ENCODE measurements at regions not wholly inside any gene's neighbourhood (a gene's known extent, or its start where the extent isn't known, plus 50 kb on each side); places are given as distances from the start of the nearest gene placed in this dataset.

DNA sequence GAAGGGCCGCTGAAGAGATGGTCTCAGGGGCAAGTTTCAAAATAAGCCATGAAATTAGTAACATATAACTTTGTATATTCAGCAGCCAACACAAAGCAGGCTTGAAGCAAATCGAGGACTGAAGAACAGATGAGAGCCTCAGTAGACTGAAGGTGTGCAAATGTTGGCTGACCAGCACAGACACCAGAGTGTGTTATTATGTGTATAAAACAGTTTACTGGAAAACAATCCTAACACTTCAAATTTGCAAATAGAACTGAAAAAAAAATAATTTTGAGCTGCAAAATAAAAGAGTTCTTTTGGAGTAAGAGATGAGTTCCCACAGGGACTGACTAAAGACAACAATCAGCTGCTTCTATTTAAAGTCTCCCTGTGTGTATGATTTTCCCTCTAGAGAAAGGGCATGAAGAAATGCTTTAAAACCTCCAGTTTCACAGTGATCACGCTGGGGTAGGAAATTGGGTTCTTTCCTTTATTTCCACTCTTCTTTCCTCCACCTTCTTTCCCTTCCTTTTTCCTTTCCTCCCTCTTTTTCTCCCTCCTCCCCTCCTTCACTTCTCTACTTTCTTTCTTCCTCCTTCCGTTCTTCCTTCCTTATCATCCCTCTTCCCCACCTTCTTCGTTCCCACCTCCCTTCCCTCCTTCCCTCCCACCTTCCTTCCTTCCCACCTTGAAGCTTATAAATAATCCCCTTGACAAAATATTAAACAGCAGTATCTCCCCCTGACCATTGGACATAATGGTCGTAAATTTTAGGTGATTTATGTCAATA is 383.9 kb upstream of the DCN start:
- no peak for DNase-seq

DNA sequence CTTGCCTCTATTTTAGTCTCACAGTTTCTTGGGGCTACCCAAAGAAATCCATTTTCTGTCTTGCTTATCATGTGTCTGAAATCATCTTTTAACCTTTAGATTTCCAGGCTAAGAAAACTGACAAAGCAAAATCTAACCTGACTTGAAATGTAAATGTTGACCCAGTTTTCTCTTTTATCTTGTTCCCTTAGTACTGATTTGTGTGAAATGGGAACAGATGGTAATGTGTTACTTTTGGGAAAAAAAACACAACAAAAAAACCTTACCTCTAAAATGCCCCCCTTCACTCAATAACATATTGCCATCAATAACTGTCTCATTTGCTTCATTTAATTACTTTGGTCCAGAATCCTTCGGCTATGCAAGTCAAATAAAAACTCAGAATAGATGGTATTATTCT is 383.2 kb upstream of the DCN start:
- DNase-seq: no peak

DNA sequence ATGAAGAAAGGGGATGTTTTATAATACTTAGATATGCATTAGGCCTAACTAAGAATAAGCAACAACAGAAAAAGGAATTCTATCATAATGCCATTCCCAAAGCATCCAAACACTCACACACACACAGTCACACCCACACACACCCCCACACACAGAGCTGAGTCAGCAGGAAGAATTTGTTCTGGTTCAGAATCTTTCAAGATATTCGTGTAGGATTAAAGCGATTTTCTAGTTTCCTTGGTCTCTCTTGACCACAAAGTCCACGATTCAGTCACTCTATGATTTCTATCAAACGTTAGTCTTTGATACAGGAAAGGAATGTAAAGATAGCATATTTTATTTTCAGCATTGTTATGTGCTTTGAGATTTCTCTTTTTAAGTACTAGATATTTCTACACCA is 382.6 kb upstream of the DCN start:
- DNase-seq: no peak

DNA sequence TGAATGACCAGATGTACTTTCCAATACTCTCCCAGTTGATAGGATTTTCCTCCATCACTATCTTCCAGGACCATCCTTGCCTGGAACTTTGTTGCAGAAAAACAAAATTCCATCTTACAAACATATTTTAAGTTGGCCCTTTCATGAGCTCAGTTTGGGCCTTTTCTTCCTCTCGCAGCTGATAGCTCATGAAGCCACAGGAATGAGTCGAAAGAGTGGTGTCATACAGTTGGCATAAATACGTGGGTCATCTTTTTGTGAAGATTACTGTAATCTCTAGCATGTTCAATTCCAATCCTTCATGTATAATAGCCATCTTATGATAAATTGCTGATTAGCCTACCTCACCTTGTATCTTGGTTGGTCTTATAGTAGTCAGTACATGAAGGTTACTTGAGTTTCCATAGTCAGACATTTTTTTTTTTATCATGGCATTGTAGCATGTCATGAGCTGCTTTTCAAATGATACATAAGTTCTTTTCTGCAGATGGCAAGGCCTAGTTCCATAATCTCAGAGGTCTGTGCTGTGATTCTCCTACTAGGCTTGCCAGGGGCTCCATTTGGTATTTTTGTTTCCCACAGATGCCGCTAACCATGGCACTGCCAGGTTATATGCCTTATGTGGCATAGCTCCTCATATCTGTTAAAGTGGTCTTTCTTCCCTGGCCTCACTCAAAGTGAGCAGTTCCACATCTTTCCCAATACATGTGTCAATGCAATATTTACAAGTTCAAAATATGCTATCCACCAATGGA is 380.6 kb upstream of the DCN start:
- DNase-seq: no peak

DNA sequence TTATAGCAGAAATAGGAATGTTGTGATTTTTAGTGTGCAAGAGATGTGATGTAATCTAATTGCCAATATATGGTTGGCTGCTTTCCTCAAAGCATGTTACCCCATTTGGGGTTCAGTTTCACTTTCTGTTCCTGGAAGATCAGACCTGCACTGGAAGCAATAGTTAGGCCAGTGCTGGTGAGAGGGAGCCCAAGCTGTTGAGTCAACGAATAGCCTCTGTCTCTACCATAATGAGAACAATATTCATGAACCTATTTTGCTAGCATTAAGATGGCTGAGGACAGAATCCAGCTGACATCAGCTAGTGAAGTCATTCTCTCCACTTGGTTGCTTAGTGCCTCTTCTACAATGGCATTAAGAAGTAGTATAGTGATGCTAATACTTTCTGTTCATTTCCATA is 379.9 kb upstream of the DCN start:
- no peak for DNase-seq

DNA sequence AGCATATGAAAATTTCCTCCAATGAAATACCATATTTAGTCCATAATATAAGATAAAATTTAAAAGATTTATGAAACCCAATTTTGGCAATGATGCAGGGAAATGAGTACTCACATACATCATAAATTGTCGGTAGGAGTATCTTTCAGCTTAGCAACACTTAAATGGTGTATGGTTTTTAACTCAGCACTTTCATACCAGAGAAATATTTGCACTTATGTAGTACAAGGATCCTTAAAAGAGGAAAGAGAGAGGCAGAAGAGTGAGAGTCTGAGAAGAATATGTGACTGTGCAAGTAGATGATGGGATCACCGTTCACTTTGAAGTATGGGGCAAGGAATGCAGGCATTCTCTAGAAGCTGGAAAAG is 379.3 kb upstream of the DCN start:
- no peak for DNase-seq

DNA sequence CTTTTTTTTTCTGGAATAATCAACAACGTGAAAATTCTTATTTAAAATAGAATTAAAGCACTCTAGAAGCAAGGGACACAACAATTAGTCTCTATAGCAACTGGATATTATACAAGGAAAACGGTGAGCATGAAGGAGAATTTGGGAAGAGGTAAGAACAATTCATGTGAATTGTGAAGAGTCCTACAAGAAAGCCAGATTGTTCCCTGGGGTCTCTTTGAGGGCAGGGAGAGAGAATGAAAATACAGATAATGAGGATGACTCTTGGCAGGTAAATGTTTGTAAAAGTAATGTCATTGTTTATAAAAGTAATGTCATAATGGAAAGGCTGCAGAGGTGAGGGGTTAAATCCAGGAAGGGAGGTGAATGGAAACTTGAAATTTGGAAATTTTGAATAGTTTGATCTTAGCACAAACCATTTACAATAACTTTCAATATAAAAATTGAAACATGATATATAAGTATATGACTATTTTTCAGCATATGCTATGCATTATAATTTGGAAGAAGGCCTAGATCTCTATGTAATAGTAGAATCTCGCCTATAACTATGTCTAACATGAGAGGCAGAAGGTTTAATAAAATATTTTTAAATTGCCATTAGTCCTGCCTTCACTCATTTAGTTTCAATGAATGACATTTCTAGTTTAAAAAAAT is 378.8 kb upstream of the DCN start:
- no peak for DNase-seq

DNA sequence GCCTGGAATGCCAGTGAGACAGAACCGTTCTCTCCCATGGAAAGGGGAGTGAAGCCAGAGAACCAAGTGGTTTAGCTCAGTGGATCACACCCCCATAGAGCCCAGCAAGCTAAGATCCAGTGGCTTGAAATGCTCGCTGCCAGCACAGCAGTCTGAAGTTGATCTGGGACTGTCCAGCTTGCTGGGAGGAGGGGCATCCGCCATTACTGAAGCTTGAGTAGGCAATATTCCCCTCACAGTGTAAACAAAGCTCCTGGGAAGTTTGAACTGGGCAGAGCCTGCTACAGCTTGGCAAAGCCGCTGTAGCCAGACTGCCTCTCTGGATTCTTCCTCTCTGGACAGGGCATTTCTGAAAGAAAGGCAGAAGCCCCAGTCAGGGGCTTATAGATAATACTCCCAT is 374.3 kb upstream of the DCN start:
- DNase-seq: peak; percentile 9

DNA sequence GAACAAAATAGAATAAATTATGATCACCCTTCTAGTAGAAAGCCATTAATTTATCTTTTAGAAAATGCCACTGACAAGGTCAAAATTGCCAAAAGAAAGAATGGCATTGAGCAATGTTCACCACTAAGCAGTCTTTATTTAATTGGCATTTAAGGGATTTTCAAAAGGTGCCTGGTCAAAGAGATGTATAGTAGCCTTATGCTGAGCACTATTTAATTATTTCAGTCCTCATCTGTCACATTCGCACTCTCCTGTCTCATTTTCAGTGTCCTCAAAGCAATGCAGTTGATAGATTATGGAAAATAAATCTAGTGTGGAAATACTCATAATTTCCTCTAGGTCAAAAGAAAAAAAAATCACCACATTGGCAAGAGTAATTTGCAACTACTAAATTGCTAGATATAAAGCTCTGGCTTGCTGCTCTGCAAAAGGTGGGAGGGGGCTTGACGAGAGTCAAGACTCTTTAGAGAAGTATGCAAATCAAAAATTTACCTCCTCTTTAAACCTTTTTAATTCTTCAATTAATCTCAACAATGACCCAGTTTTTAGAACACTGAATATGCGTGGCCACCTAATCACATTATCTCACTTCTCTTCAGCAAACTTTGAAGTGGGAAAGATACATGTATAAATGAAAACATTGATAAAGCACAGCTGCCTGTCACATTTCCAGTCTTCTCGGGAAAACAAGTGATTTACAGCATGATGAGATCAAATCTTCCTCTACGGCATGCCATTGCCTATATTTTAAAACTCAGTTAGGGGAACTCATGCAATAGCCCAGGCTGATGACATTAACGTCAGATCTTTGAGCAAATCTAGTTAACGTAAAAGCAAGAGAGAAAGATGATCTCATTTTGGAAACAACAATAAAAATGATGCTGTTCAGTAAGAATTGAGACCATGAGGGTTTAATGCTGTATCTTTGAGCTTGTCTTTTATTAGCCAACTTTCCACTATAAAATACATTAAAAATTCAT is 373.1 kb upstream of the DCN start:
- no peak for DNase-seq

DNA sequence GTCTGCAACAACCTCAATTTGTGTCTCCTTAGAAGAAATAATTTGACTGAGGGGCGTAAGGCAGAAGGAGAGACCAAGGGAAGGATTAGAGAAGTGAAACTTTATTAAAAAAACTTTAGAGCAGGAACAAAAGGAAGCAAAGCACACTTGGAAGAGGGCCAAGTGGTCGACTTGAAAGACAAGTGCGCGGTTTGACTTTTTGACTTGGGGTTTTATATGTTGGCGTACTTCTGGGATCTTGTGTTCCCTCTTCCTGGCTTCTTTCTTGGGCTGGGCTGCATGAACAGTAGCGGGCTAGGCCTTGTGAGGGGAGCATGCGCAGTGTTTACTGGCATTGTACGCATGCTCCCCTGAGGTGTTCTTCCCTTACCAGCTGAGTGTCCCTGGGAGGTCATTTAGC is 369.3 kb upstream of the DCN start:
- no peak for DNase-seq

DNA sequence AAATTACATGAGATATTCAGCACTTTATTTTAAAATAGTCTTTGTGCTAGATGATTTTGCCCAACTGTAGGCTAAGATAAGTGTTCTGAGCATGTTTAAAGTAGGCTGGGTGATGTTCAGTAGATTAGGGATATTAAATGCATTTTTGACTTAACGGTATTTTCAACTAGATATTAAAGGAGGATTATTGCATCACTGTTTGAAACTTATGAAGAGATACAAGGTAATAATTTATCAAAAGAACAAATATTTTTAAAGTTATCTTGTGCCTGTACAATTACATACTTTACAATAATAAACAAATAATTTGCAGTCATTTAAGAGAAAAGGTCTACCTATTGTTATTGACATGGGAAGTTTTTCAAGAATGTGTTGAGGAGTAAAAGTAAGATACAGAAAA is 368.6 kb upstream of the DCN start:
- no peak for DNase-seq

DNA sequence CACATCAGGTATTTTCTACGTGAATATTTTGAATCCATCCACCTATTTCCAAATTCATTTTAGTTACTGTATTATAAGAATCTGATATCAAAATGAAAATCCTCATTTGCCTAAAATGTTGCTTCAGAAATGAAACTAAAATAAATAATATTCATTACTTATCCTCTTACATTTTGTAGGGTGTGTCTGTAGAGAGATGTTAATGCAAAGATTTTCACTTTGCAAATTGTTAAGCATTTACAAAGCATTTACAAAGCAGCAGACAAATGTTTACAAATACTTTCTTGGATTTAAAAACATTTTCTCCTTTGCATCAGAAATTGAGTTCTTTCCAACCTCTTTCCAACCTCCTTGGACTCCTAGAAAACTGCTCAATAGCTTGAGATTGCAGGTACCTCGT is 360.0 kb upstream of the DCN start:
- no peak for DNase-seq

DNA sequence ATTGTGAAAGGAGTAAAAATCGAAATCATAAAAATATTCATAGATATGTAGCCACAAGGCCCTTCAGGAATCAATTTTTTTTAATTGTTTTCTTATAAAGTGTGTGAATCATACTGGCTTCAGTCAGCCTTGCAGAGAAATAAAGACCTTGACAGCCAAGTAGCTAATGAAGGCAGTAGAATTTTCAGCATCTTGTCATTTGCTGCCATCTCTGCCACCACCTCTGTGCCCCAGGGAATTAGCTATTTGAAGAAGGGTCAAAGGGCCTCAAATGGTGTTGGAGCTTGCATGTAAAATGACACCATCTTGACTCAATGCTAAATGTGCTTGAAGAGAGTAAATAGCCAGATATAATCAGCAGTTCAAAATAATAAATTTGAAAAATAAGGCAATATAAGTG is 359.4 kb upstream of the DCN start:
- DNase-seq: no peak

DNA sequence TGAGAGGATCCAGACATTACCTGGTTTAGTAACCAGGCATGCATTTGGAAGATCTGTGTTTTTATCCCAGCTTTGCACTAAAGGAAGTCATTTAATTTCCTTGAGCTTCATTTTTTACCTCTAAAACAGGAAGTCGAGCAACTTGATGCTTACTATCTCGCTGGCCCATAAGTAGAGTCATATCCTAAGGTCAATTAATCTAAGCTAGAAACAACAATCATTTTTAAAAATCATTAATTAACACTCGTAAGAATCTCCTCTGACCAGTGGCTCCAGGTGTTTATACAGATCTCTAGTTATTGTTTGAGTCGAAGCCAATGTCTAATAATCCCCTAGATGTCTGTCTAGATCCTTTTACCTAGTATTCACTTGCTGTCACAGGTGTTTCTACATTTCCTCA is 355.8 kb upstream of the DCN start:
- DNase-seq: no peak

DNA sequence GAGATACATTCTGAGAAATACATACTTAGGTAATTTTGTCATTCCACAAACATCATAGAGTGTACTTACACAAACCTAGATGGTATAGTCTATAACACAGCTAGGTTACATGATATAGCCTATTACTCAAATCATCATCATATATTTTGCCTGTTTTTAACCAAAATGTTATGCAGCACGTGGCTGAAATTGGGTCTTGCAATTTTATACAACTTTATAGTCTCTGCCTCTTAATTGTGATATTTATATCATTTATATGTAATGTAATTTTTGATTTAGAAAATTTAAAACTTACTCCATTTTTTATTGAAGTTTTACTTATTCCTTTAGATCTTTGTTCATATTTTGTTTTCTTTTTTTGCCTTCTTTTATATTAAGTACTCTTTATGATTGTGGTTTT is 350.7 kb upstream of the DCN start:
- no peak for DNase-seq

DNA sequence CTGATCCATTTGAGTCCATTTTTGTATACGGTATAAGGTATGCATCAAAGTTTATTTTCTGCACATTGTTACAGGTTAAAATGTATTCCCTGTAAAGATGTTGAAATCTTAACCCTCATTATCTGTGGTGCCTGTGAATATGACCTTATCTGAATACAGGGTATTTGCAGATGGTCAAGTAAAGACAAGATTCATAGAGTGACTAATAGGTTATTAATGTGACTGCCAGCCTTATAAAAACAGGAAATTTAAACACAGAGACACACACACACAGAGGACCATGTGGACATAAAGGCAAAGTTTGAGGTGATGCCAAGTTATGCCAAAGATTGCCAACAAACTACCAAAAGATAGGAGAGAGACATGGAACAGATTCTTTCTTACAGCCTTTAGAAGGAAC is 347.2 kb upstream of the DCN start:
- no peak for DNase-seq

DNA sequence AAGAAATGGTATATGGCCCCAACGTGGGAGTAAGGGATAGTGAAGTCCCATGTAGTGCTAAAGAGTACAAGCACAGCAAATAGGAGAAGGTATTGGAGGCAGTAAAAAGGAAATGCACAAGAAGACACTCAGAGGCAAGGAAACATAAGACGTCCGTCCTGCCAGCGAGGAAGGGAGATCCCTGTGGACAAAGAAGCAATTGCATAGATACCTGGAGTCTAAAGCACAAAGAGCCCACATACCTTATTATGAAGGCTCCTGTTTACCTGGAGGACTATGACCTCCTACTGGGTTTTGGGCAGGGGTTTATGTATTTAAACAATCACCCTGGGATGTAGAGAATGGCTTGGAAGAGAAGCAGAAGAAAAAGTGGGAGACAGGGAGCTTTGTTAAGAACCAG is 341.2 kb upstream of the DCN start:
- DNase-seq: no peak

DNA sequence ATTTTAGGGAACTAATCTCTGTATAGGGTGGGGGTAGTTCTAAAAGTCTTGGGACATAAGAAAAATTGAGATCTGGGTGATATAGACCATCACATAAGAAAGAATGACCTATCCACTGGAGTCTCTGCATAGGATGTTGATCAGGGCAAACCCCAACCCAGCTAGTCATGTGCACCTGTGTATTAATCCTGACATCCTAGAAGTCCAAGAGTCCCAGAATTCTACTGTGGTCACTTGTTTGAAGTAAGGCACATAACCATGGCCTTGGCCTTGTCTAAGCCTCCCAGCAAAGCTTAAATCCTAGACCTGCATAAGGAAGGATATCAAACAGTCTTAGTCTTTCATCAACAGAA is 334.1 kb upstream of the DCN start:
- no peak for DNase-seq

DNA sequence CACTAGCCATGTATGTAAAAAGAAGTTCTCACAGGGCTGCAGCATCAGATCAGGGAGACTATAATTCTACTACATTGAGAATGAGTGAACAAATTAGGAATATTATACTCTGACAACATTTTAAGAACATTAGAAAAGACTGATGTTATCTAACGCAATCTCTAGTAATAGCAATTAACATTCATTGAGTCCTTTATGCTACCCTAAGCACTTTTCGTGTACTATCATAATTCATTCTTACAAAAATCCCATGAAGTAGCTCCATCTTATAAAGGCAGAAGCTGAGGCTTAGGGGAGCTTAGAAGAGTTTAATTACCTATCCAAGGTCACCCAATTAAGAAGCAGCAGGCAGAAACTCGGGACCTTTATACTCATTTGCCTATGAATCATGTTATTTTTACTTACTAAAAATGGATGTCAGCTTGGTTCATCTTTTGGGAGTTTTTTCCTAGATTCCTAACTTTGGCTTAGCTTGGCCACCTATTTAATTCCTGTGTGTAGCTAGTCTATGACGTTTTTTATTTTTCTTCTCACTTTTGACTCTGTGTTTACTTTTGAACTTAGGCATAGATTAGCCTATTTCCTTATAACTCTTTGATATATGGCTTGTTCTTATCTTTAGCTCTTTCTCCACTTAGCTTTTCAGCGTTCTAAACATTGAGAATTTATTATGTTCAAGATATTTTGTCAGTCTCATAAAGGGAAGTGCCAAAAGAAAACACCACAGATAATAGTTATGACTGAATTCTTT is 333.5 kb upstream of the DCN start:
- no peak for DNase-seq

DNA sequence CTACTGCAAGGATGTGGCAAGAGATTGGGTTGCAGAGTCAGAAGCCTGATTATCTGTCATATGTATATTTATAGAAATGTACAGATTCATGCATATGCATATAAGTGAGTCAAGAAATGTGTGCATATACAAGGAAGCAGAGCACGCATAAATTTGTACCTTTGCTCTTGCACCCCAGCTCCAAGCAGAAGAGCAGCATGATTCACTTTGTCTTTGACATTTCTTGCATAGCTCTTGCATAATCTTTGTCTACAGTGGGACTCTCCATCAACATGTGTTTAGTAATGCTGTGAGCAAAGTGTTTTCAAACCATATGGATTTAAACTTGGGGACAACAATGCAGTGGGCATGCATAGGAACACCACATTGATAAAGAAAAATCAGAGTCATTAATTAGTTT is 330.7 kb upstream of the DCN start:
- DNase-seq: no peak

DNA sequence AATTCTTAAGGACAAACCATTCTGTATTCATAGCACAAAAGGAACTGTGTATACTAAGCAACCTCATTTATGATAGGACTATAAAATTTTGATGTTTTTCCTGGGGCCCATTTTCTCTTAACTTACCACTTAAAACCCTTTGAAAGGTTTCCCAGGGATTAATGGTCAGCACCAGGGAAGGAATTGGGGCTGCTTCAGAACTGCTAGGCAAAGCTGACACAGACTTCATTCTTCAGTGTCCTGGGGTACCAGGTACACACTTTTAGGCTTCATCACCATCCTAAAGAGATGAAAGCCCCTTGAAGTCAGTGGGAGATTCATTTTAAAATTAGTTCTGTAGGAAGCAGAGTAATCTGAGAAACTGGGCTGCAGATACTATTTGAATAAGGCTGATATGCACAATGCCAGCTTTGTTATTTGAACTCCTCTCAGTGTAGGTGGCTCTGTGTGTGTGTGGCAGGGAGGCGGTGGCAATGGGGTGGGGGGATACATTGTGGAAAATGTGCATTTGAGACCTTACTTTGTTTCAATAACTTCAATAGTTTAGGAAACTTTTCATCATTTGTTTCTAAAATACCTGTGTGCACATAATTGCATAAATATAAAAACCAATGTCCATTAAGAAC is 329.3 kb upstream of the DCN start:
- no peak for DNase-seq

DNA sequence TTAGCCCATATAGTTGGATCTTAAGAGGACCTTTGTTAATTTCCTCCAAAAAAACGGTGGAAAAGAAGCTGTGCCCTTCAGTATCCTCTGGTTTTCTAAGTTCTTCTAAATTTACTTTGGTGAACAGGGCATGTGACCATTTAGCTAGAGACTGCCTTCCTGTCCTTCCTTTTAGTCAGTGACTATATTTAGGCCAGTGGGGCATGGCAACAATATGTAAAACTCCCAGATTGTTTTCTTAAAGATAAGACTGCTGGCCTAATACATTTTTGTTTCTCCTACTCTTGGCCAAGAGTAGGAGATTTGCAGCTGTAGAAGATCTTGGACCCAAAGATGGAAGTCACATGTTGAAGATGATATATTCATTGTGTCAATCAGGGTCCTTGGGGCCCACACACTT is 325.1 kb upstream of the DCN start:
- DNase-seq: no peak

Data from NCI-H446 treated with DMSO at 0.1 percent for 48 hours (cell line).